IMR-90 (cell line): ENCODE measurements at regions not wholly inside any gene's neighbourhood (a gene's known extent, or its start where the extent isn't known, plus 50 kb on each side); places are given as distances from the start of the nearest gene placed in this dataset.

Experiments
- ATAC-seq: fragments of 200-7000 bp; cut with Tn5 transposase; 2 replicates; pipeline ENCODE4 v1.9.1; 2020; ENCODE audit warnings: low read depth, mild to moderate bottlenecking, moderate library complexity
- BruUV-seq: library from RNA; stranded (reverse); fragments of 400-500 nt; replicated peaks from 2 replicates; lab custom pipeline; 2021; lab: Mats Ljungman, UMichigan
- CTCF ChIA-PET: fragments of 300-600 bp; formaldehyde crosslinking; extraction: SDS; loops from one replicate; lab custom pipeline; 2021; ENCODE audit warnings: antibody characterized with exemption; lab: Yijun Ruan, JAX
- POLR2A ChIA-PET: fragments of 300-600 bp; sonication (Branson Sonifier 250); formaldehyde crosslinking; loops from one replicate; lab custom pipeline; 2022; ENCODE audit warnings: antibody characterized with exemption; ENCODE audit not compliant: unreplicated experiment; lab: Charles Lee
- DNase-seq: peaks from one replicate; pipeline ENCODE4 v3.0.0; 2013
- H2AFZ ChIP-seq: replicated peaks from 2 replicates; pipeline ENCODE3; 2013; ENCODE audit warnings: low read length, mild to moderate bottlenecking; ENCODE audit not compliant: poor library complexity
- H2AK5ac ChIP-seq: 2 replicates; pipeline ENCODE4 v1.6.1; 2013; ENCODE audit warnings: low read depth, low read length, inconsistent platforms
- H2AK9ac ChIP-seq: replicated peaks from 2 replicates; pipeline ENCODE3; 2013; ENCODE audit warnings: mild to moderate bottlenecking, low read depth, low read length, moderate library complexity; ENCODE audit not compliant: poor library complexity
- H2BK120ac ChIP-seq: 2 replicates; pipeline ENCODE4 v1.6.1; 2013; ENCODE audit warnings: low read depth, low read length, inconsistent platforms
- H2BK15ac ChIP-seq: 3 replicates; pipeline ENCODE4 v1.6.1; 2013; ENCODE audit warnings: low read depth, low read length, inconsistent platforms
- H2BK20ac ChIP-seq: 2 replicates; pipeline ENCODE4 v1.6.1; 2013; ENCODE audit warnings: low read depth, mild to moderate bottlenecking, inconsistent platforms, low read length, moderate library complexity
- H2BK5ac ChIP-seq: 2 replicates; pipeline ENCODE4 v1.6.1; 2013; ENCODE audit warnings: mild to moderate bottlenecking, low read depth, low read length, inconsistent platforms; ENCODE audit not compliant: poor library complexity, severe bottlenecking
- H3K14ac ChIP-seq: replicated peaks from 2 replicates; pipeline ENCODE4 v1.6.1; 2013; ENCODE audit warnings: low read depth, low read length, inconsistent platforms
- H3K18ac ChIP-seq: 2 replicates; pipeline ENCODE4 v1.6.1; 2013; ENCODE audit warnings: low read depth, low read length, control low read depth
- H3K23ac ChIP-seq: 2 replicates; pipeline ENCODE4 v1.6.1; 2013; ENCODE audit warnings: low read depth, low read length, inconsistent platforms
- H3K27ac ChIP-seq: 2 replicates; pipeline ENCODE4 v1.5.1; 2013; ENCODE audit warnings: mild to moderate bottlenecking, control low read depth, low read length; ENCODE audit not compliant: insufficient read depth
- H3K27me3 ChIP-seq: 2 replicates; pipeline ENCODE4 v1.6.1; 2013; ENCODE audit warnings: low read length; ENCODE audit not compliant: control insufficient read depth, insufficient read depth
- H3K36me3 ChIP-seq: 2 replicates; pipeline ENCODE4 v1.6.1; 2013; ENCODE audit warnings: low read length, mixed read lengths; ENCODE audit not compliant: control insufficient read depth, insufficient read depth
- H3K4ac ChIP-seq: 2 replicates; pipeline ENCODE4 v1.6.1; 2013; ENCODE audit warnings: low read depth, low read length, inconsistent platforms
- H3K4me1 ChIP-seq: 2 replicates; pipeline ENCODE4 v1.6.1; 2013; ENCODE audit warnings: low read length, mixed read lengths; ENCODE audit not compliant: control insufficient read depth, insufficient read depth
- H3K4me2 ChIP-seq: 2 replicates; pipeline ENCODE4 v1.6.1; 2013; ENCODE audit warnings: low read depth, mild to moderate bottlenecking, control low read depth, low read length, moderate library complexity
- H3K4me3 ChIP-seq: 2 replicates; pipeline ENCODE4 v1.5.1; 2013; ENCODE audit warnings: low read depth, mild to moderate bottlenecking, control low read depth, low read length, moderate library complexity; ENCODE audit not compliant: insufficient read depth
- H3K56ac ChIP-seq: 2 replicates; pipeline ENCODE4 v1.6.1; 2013; ENCODE audit warnings: low read length, inconsistent platforms; ENCODE audit not compliant: insufficient read depth; ENCODE audit errors: extremely low read depth
- H3K79me1 ChIP-seq, 2 experiments: 2 replicates each; pipeline ENCODE4 v1.6.1; 2013; ENCODE audit warnings: low read length in 2 of 2, inconsistent platforms in 1 of 2, low read depth in 1 of 2
- H3K9ac ChIP-seq: 2 replicates; pipeline ENCODE4 v1.6.1; 2013; ENCODE audit warnings: low read depth, low read length, control low read depth
- H3K9me1 ChIP-seq: 2 replicates; pipeline ENCODE4 v1.6.1; 2013; ENCODE audit warnings: low read length, inconsistent platforms; ENCODE audit not compliant: insufficient read depth
- H3K9me3 ChIP-seq: 2 replicates; pipeline ENCODE4 v1.6.1; 2013; ENCODE audit warnings: low read length; ENCODE audit not compliant: control insufficient read depth, insufficient read depth
- H4K20me1 ChIP-seq: 2 replicates; pipeline ENCODE4 v1.6.1; 2013; ENCODE audit warnings: low read length, inconsistent platforms; ENCODE audit not compliant: insufficient read depth
- H4K5ac ChIP-seq: 2 replicates; pipeline ENCODE4 v1.6.1; 2013; ENCODE audit warnings: mild to moderate bottlenecking, low read depth, low read length, control low read depth
- H4K8ac ChIP-seq, 2 experiments: 2 replicates each; pipeline ENCODE4 v1.6.1; 2013; ENCODE audit warnings: low read depth in 2 of 2, low read length in 2 of 2, control low read depth in 1 of 2, inconsistent platforms in 1 of 2
- H4K91ac ChIP-seq: 2 replicates; pipeline ENCODE4 v1.6.1; 2013; ENCODE audit warnings: low read depth, low read length, inconsistent platforms; ENCODE audit not compliant: insufficient read depth
- BHLHE40 ChIP-seq: fragments of 150-350 bp; IDR thresholded peaks from 2 replicates; pipeline ENCODE4 v1.6.1; 2016; ENCODE audit warnings: mild to moderate bottlenecking, low read depth, low read length
- CEBPB ChIP-seq: IDR thresholded peaks from 2 replicates; pipeline ENCODE4 v1.6.1; 2012; ENCODE audit warnings: low read depth, low read length, improper control_type of control experiment
- CHD1 ChIP-seq: IDR thresholded peaks from 2 replicates; pipeline ENCODE4 v1.6.1; 2012; ENCODE audit warnings: low read depth, low read length, improper control_type of control experiment
- CTCF ChIP-seq: conservative IDR thresholded peaks from 2 replicates; pipeline ENCODE4 v1.5.1; 2012; ENCODE audit warnings: mild to moderate bottlenecking, low read depth, low read length, improper control_type of control experiment
- ELK1 ChIP-seq: fragments of 150-350 bp; IDR thresholded peaks from 2 replicates; pipeline ENCODE4 v1.6.1; 2016; ENCODE audit warnings: low read depth, mild to moderate bottlenecking, low read length, moderate library complexity, borderline replicate concordance
- FOS ChIP-seq: fragments of 150-350 bp; IDR thresholded peaks from 2 replicates; pipeline ENCODE4 v1.6.1; 2016; ENCODE audit warnings: low read depth, low read length
- MAFK ChIP-seq: IDR thresholded peaks from 2 replicates; pipeline ENCODE4 v1.6.1; 2012; ENCODE audit warnings: low read depth, low read length, improper control_type of control experiment
- MAZ ChIP-seq: IDR thresholded peaks from 2 replicates; pipeline ENCODE4 v1.6.1; 2012; ENCODE audit warnings: low read depth, mild to moderate bottlenecking, low read length, improper control_type of control experiment, moderate library complexity, borderline replicate concordance
- MXI1 ChIP-seq: IDR thresholded peaks from 2 replicates; pipeline ENCODE4 v1.6.1; 2012; ENCODE audit warnings: low read depth, mild to moderate bottlenecking, low read length, moderate library complexity, borderline replicate concordance
- NFE2L2 ChIP-seq: fragments of 150-350 bp; IDR thresholded peaks from 2 replicates; pipeline ENCODE4 v1.6.1; 2016; ENCODE audit warnings: low read depth, mild to moderate bottlenecking, low read length
- POLR2A ChIP-seq: IDR thresholded peaks from 2 replicates; pipeline ENCODE4 v1.6.1; 2012; ENCODE audit warnings: mild to moderate bottlenecking, low read depth, low read length
- RAD21 ChIP-seq: IDR thresholded peaks from 2 replicates; pipeline ENCODE4 v1.6.1; 2012; ENCODE audit warnings: low read length, improper control_type of control experiment
- RCOR1 ChIP-seq: IDR thresholded peaks from 2 replicates; pipeline ENCODE4 v1.6.1; 2012; ENCODE audit warnings: mild to moderate bottlenecking, low read length, improper control_type of control experiment; ENCODE audit not compliant: insufficient replicate concordance
- RFX5 ChIP-seq: IDR thresholded peaks from 2 replicates; pipeline ENCODE4 v1.8.0; 2012; ENCODE audit warnings: low read depth, mild to moderate bottlenecking, low read length, moderate library complexity
- SMC3 ChIP-seq: fragments of 150-350 bp; IDR thresholded peaks from 2 replicates; pipeline ENCODE4 v1.6.1; 2016; ENCODE audit warnings: low read depth, mild to moderate bottlenecking, antibody characterized with exemption, low read length, moderate library complexity
- USF2 ChIP-seq: fragments of 150-350 bp; IDR thresholded peaks from 2 replicates; pipeline ENCODE4 v1.6.1; 2017; ENCODE audit warnings: mild to moderate bottlenecking, antibody characterized with exemption, low read length, low read depth
- WGBS, 2 experiments: methylation state at CpG; one replicate each; pipeline versions ENCODE4 v1.1.5 to v1.1.7; 2013; ENCODE audit warnings: missing lambda C conversion rate in 2 of 2; ENCODE audit not compliant: insufficient read length in 1 of 2; ENCODE audit errors: extremely low coverage in 2 of 2; 5-methylcytosine and 5-hydroxymethylcytosine counted together
- dilution Hi-C: fragments of 300-500 bp; cut with HindIII; formaldehyde crosslinking; loops from one replicate; pipeline ENCODE4 v1.14.3; 2018; ENCODE audit warnings: low sequenced_read_pairs; ENCODE audit not compliant: unreplicated experiment
- in situ Hi-C: fragments of 300-500 bp; cut with MboI; formaldehyde crosslinking; loops from 3 replicates; pipeline ENCODE4 v1.14.3; 2019; ENCODE audit warnings: low sequenced_read_pairs, inconsistent platforms, mixed read lengths
- intact Hi-C: fragments of 100-400 bp; cut with micrococcal nuclease; formaldehyde crosslinking; loops from 2 replicates; pipeline ENCODE4 v1.10.0; 2022

- Histone ChIP-seq H4K20me1 (no peaks in the 10 kb centered on the region), H3K4ac (no peak overlapping the region), H2BK15ac (no peak overlapping the region), H3K27ac (no peak overlapping the region), H3K36me3 (no peaks in the 10 kb centered on the region), H2AK5ac (no peak overlapping the region), H3K14ac (no peak overlapping the region), H2BK120ac (no peak overlapping the region), H3K4me1 (no peaks in the 10 kb centered on the region), H3K79me1 (no peaks in the 10 kb centered on the region), H3K18ac (no peak overlapping the region), H3K9me1 (no peaks in the 10 kb centered on the region), H3K4me3 (no peak overlapping the region), H3K9ac (no peak overlapping the region), H4K5ac (no peak overlapping the region), H3K4me2 (no peak overlapping the region), H4K8ac (no peak overlapping the region), H3K27me3 (no peaks in the 10 kb centered on the region), H3K56ac (no peak overlapping the region), H2BK5ac (no peak overlapping the region), H3K23ac (no peak overlapping the region), H4K91ac (no peak overlapping the region), H2BK20ac (no peak overlapping the region), H3K9me3 (peaks cover 5% of the 10 kb centered on the region; the same call in 1 of the 2 replicates), H2AFZ (no peak overlapping the region), H2AK9ac (no peak overlapping the region)
- no peak for TF ChIP-seq FOS
- no peak for TF ChIP-seq USF2
- TF ChIP-seq MAZ: no peak
- TF ChIP-seq CTCF: no peak
- no peak for TF ChIP-seq MXI1
- TF ChIP-seq ELK1: no peak
- no peak for TF ChIP-seq RCOR1
- no peak for TF ChIP-seq BHLHE40
- no peak for TF ChIP-seq CEBPB
- TF ChIP-seq NFE2L2: no peak
- TF ChIP-seq MAFK: no peak
- no peak for TF ChIP-seq CHD1
- TF ChIP-seq SMC3: no peak
- TF ChIP-seq POLR2A: no peak
- TF ChIP-seq RAD21: no peak
- no peak for TF ChIP-seq RFX5
- CTCF ChIA-PET: no interaction called here
- intact Hi-C loops (no loop called here), dilution Hi-C loops (no loop called here), in situ Hi-C loops (no loop called here)
- WGBS, 2 experiments: no CpG with 5 or more reads among the region's 1 CpG
- DNase-seq (no peak), ATAC-seq (no peak)
- no TSS peak for BruUV-seq
- POLR2A ChIA-PET: no interaction called here
Measured at GRCh38 chr2:153055182-153055581, 336.8 kb downstream of the ARL6IP6 start.
